ENCODE measurements at regions not wholly inside any gene's neighbourhood (a gene's known extent, or its start where the extent isn't known, plus 50 kb on each side); places are given as distances from the start of the nearest gene placed in this dataset.

DNA sequence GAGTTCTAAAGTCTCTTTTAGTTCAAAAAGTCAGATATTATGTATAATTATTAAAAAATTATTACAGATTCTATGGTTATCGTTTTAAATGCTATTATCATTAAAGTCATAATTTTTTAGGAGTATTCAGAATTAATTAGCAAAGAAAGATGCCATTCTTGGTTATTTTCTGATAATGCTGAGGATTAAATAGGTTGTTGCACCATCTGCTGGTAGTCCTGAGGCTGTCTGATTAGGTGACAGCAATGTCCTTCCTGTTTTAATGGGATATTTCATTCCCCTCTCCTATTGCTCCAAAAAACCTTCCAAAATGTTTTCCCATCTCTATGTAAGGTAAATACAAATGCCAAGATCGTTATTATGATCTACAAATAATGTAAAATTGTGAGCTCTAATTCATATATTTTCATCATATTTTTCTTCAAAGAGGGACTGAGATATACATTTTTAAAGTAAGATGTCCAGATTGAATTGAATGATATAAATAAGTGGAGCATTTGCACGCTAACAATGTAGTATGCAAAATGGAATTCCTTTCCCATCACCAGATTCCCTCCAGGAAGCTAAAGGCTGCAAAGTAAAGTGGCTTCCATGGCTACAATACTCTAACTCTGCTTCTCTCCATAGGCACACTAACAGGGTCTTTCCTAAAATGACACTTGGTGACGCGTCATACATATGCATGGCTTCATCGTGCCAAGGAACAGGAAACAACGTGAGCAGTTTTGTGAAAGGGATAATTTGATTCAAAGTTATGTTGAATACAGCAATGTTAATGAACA lies 58.8 kb upstream of the AKR1E2 start:
- H3K9me3 ChIP-seq (ENCODE audit: control insufficient read depth, low read depth, low read length) = no peaks in the 10 kb centered on the region
- H3K4me3 ChIP-seq (ENCODE audit: control insufficient read depth in 2 of 3, extremely low read depth in 1 of 3, insufficient read depth in 2 of 3, low read depth in 1 of 3, low read length in 3 of 3) = no peak overlapping the region
- no peaks in the 10 kb centered on the region for H3K27me3 ChIP-seq (ENCODE audit: control insufficient read depth, extremely low read depth, insufficient read depth, low read length)
- FAIRE-seq = peak; percentile 71
- no peaks in the 10 kb centered on the region for H4K20me1 ChIP-seq (ENCODE audit: control insufficient read depth, extremely low read depth, insufficient read depth, low read length)
- H3K79me2 ChIP-seq (ENCODE audit: control insufficient read depth, insufficient read depth, low read length) = no peaks in the 10 kb centered on the region
- H3K4me2 ChIP-seq (ENCODE audit: control insufficient read depth, extremely low read depth, insufficient read depth, low read depth, low read length) = no peak overlapping the region
- H3K27ac ChIP-seq (ENCODE audit: control insufficient read depth, insufficient read depth, low read length) = peak overlapping the region; percentile 67
- dilution Hi-C loops (cut with MboI; ENCODE audit: extremely low pct_ligation_motif_present, low sequenced_read_pairs) = no loop called here
- H3K9me1 ChIP-seq (ENCODE audit: control insufficient read depth, extremely low read depth, insufficient read depth, low read length) = no peaks in the 10 kb centered on the region
- peaks cover 45% of the 10 kb centered on the region for H3K4me1 ChIP-seq (ENCODE audit: control insufficient read depth, extremely low read depth, insufficient read depth, low read length)
- H3K9ac ChIP-seq (ENCODE audit: control insufficient read depth, extremely low read depth, insufficient read depth, low read length) = peak overlapping the region; percentile 11
- H2AFZ ChIP-seq (ENCODE audit: control insufficient read depth, low read length) = no peak overlapping the region
- no peak for DNase-seq (ENCODE audit: low read depth, low spot score)
- H3K36me3 ChIP-seq (ENCODE audit: control insufficient read depth in 2 of 2, extremely low read depth in 1 of 2, insufficient read depth in 2 of 2, low read length in 2 of 2) = peaks cover 0 to 2% of the 10 kb centered on the region in 2 experiments
- TF ChIP-seq, protein P1, sequence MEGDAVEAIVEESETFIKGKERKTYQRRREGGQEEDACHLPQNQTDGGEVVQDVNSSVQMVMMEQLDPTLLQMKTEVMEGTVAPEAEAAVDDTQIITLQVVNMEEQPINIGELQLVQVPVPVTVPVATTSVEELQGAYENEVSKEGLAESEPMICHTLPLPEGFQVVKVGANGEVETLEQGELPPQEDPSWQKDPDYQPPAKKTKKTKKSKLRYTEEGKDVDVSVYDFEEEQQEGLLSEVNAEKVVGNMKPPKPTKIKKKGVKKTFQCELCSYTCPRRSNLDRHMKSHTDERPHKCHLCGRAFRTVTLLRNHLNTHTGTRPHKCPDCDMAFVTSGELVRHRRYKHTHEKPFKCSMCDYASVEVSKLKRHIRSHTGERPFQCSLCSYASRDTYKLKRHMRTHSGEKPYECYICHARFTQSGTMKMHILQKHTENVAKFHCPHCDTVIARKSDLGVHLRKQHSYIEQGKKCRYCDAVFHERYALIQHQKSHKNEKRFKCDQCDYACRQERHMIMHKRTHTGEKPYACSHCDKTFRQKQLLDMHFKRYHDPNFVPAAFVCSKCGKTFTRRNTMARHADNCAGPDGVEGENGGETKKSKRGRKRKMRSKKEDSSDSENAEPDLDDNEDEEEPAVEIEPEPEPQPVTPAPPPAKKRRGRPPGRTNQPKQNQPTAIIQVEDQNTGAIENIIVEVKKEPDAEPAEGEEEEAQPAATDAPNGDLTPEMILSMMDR (optimal IDR thresholded peaks at IDR 0.05 in 1 of 3, IDR thresholded peaks at IDR 0.05 in 1 of 3, conservative IDR thresholded peaks at IDR 0.05 in 1 of 3; ENCODE audit: extremely low read depth in 1 of 3, insufficient read depth in 2 of 3, low read length in 3 of 3) = peak; percentile 38 to 68 (median 67)
- no peak for TF ChIP-seq EZH2 (IDR thresholded peaks at IDR 0.05; ENCODE audit: low read length)

DNA sequence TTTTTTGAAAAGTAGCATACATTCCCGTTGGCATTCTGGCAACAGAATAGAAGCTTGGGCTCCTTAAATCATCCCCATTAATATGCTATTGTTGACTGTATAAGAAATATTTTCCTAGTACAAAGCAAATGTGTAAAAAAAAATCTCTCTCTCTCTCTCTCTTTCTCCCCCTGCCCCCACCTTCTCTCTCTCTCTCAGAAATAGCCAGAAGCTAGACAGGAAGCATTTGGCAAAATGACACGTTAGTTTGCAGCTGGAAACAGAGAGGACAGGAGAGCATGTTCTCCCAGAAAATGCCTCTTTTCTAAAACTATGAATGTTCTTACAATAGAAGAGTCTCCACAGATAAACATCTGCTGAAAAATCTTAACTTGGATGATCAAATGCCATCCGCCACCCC lies 59.6 kb upstream of the AKR1E2 start:
- no peak overlapping the region for H3K4me2 ChIP-seq (ENCODE audit: control insufficient read depth, extremely low read depth, insufficient read depth, low read depth, low read length)

More for the DNA sequence above, 59.6 kb upstream of the AKR1E2 start:
- Histone ChIP-seq H3K9me1 (ENCODE audit: control insufficient read depth, extremely low read depth, insufficient read depth, low read length) (no peaks in the 10 kb centered on the region), H2AFZ (ENCODE audit: control insufficient read depth, low read length) (no peak overlapping the region), H3K27ac (ENCODE audit: control insufficient read depth, insufficient read depth, low read length) (peak overlapping the region; percentile 67), H3K9ac (ENCODE audit: control insufficient read depth, extremely low read depth, insufficient read depth, low read length) (peak overlapping the region; percentile 10), H3K79me2 (ENCODE audit: control insufficient read depth, insufficient read depth, low read length) (no peaks in the 10 kb centered on the region), H4K20me1 (ENCODE audit: control insufficient read depth, extremely low read depth, insufficient read depth, low read length) (no peaks in the 10 kb centered on the region), H3K27me3 (ENCODE audit: control insufficient read depth, extremely low read depth, insufficient read depth, low read length) (no peaks in the 10 kb centered on the region), H3K9me3 (ENCODE audit: control insufficient read depth, low read depth, low read length) (no peaks in the 10 kb centered on the region), H3K4me1 (ENCODE audit: control insufficient read depth, extremely low read depth, insufficient read depth, low read length) (peaks cover 38% of the 10 kb centered on the region), H3K36me3 (ENCODE audit: control insufficient read depth in 2 of 2, extremely low read depth in 1 of 2, insufficient read depth in 2 of 2, low read length in 2 of 2) (peaks cover 0 to 2% of the 10 kb centered on the region in 2 experiments), H3K4me3 (ENCODE audit: control insufficient read depth in 2 of 3, extremely low read depth in 1 of 3, insufficient read depth in 2 of 3, low read depth in 1 of 3, low read length in 3 of 3) (peak overlapping the region in 1 of 3 experiments; percentile 21)
- dilution Hi-C loops (cut with MboI; ENCODE audit: extremely low pct_ligation_motif_present, low sequenced_read_pairs) = no loop called here
- DNase-seq (ENCODE audit: low read depth, low spot score) (no peak), FAIRE-seq (no peak)
- TF ChIP-seq, protein P1 (optimal IDR thresholded peaks at IDR 0.05 in 1 of 3, IDR thresholded peaks at IDR 0.05 in 1 of 3, conservative IDR thresholded peaks at IDR 0.05 in 1 of 3; ENCODE audit: extremely low read depth in 1 of 3, insufficient read depth in 2 of 3, low read length in 3 of 3) = no peak
- TF ChIP-seq EZH2 (IDR thresholded peaks at IDR 0.05; ENCODE audit: low read length) = no peak

Measured in keratinocyte (primary cell).